Fibroblast of the conjunctiva (primary cell): ENCODE measurements at regions not wholly inside any gene's neighbourhood (a gene's known extent, or its start where the extent isn't known, plus 50 kb on each side); places are given as distances from the start of the nearest gene placed in this dataset.

ENCODE experiments used
- DNase-seq: peaks from one replicate; pipeline ENCODE4 v3.0.0-alpha.2; 2010; ENCODE audit warnings: low read depth

DNA sequence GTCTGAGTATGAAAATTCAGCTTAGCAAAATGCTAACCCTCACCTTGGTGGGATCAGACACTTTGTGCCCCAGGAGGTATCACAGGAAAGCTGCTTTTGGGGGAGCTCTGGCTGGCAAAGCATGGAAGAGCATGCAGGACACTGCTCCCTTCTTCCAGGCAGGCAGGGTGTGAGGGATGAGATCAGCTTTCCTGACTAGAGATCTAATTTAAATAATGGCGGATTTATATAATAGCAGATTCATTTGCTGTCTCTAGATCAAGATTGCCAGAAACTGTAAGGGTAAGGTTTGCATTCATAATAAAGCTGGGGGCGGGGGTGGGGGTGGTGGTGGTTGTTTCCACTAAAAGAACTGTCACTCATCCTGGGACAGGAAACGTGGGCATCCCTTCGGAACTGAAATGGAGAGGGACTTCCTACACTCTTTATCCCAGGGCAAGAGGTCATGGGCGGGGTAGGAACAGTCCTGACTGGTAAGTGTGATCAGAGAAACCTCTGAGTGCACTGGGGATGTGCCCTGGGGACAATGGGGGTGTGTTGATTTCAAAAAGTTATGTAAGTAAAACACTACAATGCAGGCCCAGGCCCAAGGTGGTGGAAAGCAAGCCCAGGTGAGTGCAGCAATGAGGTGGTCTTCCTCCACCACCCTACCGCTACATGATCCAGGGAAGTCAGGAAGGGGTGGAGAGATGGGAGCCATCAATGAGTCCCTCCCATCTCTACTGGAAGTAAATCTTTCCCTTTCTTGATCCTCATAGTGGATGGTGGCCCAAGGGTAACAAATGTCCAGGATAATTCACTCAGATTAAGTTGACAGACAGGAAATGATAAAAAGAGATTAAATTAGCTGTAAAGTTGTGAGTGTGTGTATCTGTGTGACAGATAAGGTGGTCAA lies 171.4 kb upstream of the SERPINE2 start:
- no peak for DNase-seq

DNA sequence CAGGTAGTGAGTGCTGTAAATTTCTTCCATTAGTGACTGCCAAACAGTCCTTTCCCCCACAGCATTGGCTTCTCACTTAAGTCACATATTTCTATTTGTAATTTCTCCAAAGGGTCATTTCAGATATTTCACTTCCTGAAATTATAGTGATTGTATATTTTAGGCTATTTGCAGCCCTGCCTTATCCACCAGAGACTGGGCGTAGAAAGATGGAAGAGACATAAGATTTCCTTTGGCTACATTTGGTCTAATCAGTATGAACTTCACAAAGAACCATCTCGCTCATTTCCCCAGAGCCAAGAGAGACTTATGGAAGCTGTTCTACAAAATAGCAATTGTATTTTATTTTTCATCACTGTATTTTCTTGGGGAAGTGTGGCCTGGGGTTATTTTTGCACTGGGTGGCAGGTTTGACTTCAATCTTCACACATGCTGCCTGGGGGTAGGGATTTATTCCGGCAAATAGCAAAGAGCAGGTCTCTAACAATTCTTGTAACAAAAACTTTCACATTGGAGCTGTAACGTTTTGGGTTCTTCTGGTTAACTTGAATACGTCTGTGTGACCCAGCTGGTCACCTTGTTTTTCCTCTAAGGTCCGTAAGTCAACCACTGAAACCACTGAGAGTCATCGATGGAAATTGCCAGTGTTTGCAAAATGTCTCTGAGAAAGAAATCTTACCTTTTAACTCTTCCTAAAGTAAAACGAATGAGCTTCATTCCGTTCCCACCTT lies 170.6 kb upstream of the SERPINE2 start:
- no peak for DNase-seq

DNA sequence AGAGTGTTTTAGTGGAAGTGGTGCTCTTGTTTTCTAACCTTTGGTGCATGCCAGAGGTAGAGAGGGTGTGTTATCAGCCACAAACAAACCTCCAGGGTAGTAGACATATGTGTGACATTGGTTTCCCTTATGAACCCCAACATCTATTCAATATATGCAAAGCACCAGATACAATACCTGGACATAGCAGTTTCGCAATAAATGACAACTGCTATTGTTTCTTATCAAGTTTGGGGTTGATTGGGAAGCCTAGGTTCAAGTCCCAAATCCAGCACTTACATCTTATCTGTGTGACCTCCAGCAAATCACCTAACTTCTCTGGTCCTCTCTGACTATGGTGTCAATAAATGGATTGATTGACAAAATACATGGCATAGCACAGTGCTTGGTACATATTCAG lies 169.4 kb upstream of the SERPINE2 start:
- no peak for DNase-seq

DNA sequence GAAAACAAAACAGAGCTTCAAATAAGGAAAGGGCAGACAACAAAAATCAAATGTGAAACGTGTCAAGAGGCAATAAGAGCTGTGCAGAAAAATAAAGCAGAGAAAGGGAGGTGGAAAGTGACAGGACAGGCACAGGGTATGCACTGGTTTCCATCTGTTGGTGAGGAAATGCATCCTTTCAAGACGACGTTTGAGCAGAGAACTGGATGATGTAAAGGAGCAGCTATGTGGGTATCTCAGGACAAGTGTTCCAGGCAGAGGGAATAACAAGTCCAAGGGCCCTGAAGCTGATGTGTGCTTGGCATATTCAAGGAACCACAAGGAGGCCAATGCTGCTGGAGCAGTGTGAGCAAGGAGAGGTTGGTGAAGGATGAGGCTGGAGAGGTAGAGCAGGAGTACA lies 168.9 kb upstream of the SERPINE2 start:
- no peak for DNase-seq

DNA sequence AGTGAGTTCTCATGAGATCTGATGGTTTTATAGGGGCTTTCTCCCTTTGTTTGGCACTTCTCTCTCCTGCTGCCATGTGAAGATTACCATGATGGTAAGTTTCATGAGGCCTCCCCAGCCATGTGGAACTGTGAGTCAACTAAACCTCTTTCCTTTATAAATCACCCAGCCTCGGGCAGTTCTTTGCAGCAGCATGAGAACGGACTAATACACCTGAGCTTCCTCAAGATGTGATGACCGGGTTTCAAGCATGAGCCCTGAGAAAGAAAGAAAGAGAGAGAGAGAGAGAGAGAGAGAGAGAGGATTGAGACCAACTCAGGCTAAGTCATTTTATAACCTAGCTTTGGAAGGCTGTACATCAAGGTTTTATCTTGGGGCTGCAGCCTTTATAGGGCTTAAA lies 167.7 kb upstream of the SERPINE2 start:
- no peak for DNase-seq

DNA sequence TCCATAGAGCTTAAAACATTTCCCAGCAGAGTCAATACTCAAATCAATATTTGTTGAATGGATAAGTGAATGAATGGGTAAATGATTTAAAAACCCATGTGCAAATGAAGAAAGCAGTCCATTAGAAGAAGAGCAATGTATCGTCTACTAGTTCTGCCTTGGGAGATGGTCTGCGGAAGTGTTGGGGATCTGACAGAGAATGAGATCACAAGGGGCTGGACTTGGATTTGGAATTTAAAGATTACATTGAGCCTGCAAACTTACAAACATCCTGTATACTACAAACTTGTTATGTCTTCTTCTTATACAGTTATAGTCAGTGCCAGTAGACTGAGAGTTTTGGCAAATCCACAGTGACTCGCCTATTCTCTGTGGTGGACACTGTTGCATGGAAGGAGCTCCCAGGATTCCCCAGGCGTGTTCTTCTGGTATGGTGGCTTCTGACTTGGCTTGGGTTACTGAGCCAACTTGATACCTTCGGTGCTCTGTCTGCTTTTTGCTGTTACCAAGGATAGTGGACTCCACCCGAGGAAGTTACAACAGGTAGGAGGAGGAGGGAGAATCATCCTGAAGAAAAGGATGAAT lies 163.3 kb upstream of the SERPINE2 start:
- no peak for DNase-seq

DNA sequence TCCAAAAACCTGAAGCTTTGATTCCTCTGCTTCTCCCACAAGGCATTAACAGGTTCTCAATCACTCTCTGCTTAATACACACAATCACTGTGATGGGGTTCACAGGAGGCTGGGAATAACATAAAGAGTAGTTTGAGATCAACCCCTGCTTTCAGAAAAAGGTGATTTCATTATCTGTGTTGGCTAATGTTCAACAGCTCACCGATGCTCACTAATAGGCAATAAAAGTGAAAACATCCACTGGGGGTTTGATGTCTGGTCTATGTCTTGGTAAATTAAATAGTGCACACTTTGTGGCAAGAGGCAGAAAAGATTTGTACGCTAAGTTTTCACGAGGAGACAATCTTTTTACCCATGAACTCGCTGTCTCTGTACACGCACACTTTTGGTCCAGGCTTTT lies 159.3 kb upstream of the SERPINE2 start:
- DNase-seq = no peak

DNA sequence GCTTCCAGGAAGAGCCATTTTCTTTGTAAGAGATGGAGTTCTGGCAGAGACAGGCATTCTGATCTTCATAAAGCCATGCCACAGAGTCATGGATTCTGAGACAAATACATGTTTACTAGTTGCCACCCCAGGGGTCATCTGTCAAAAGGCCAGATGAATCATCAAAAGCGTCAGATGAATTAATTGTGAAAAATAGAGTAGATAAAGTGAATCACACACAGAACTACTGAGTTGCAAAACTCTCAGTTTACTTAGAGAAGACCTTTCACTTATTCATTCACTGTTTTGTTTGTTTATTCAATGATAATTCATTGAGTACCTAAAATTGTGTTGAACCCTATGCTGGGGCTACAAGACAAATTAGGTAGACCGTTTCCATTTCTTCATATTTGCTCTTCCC lies 157.7 kb upstream of the SERPINE2 start:
- no peak for DNase-seq

DNA sequence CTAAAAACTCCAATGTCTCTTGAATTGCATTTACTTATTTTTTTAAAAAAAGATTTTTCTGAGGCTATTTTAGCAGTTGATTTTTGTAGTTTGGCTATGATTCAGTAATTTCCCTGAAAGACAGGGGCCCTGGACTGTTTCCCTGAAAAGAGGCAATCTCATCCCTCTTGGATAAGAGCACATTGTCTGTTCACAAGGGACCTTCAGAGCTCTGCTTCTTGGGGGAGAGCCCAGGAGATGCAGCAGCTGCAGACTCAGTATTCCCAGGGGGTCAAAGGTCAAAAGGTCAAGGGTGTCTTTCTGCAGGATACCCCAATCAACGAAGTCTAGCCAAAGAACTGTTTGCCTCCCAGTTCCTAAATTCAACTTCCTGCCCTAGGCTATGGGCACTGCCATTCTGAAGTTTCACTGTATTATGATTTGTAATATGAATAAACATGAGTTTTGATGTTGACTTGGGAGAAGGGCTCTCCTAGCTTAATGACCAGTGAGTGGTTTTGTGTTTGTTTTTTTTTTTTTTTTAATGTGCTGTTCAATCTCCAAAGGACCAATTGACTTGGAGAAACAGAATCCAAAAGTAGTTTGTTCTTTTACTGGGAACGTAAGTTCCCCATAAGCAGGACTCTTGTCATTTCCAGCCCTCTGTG lies 157.0 kb upstream of the SERPINE2 start:
- DNase-seq = no peak

DNA sequence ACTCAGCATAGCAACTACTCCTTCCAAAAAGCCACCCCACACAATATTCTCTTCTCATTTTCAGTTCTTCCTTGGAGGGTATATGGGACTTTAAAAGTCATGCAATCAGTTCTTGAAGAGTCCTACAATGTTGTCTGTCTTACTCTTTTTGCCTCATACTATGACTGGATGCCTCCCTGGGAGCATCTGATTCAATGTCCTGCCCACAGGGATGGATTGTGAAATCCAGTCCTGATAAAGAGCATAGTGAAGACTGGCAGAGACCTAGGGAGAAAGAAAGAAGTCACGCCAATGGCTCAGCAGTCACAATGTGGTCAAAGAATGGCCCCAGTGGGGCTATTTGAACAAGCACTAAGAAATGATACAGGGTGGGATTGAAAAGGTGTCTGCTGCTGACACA lies 155.1 kb upstream of the SERPINE2 start:
- DNase-seq = no peak

DNA sequence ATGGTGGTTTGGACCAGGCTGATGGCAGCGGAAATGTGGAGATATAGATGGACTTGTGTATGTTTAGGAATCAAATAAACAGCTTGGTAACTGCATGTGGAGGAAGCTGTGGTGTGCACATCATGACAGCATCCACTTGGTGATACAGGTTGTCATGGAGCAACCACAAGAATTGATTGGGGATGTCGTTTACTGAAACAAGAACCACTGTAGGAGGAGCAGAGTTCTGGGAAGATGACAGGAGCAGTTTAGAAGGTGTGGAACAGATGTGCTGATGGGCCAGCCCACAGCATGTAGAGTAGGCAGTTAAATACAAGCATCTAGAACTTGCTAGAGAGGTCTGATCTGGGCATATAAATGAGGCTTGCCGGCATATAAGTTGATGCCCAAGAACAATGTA lies 152.4 kb upstream of the SERPINE2 start:
- DNase-seq = no peak

DNA sequence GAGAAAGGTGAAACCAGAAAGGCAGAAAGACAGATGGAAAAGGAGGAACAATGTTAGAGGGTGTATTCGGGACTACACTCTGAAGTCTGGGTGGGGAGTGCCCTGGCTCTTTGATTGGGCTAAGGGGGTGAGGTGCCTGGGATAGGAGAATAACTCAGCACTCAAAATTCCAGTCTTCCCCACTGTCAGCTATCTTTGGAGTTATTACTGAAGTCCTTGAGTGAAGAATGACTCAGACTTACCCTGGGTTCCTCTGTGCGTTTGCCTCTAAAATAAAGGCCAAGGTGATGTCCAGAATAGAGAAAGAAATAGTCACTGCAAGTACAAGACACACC lies 151.8 kb upstream of the SERPINE2 start:
- no peak for DNase-seq

DNA sequence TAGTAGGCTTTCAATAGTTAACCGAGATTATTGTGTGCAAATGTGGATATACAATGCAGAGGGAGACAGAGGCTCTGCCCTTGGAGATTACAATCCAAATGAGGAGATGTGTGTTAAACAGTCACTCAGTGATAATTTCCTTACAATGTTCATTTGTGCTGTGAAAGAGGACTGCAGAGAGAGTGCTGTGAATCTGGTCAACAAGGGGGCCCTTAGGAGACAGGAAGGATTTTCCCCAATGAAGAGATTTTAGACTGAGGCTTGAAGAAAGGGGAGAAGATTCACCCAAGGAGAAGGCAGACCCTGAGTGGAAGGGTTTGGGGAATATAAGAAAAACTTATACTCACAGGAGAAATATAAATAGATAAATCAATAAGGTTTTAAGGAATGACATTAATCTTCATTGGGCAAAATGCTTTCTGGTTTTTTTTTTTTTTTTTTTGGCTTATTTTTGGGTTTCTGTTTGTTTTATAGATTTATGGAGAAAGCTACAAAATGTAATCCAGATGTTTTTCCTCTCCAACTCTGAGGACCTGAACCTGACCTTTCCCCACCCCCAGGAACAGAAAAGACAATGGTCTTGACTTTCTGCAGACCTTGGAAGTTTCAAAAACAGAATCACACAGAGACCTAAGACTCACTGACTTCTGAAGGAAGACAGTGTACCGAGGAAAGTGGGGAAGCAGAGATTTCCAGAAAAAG lies 151.3 kb upstream of the SERPINE2 start:
- no peak for DNase-seq

DNA sequence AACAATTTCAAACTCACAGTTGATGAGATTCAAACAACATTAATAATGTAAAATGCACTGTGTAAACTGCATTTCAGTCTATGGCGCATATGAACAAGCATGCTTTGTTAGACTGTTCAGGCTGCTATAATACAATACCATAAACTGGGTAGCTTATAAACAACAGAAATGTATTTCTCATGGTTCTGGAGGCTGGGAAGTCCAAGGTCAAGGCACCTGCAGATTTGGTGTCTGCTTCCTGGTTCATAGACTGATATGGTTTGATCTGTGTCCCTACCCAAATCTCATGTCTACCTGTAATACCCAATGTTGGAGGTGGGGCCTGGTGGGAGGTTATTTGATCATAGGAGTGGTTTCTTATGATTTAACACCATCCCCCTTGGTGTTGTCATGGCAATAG lies 148.1 kb upstream of the SERPINE2 start:
- no peak for DNase-seq

DNA sequence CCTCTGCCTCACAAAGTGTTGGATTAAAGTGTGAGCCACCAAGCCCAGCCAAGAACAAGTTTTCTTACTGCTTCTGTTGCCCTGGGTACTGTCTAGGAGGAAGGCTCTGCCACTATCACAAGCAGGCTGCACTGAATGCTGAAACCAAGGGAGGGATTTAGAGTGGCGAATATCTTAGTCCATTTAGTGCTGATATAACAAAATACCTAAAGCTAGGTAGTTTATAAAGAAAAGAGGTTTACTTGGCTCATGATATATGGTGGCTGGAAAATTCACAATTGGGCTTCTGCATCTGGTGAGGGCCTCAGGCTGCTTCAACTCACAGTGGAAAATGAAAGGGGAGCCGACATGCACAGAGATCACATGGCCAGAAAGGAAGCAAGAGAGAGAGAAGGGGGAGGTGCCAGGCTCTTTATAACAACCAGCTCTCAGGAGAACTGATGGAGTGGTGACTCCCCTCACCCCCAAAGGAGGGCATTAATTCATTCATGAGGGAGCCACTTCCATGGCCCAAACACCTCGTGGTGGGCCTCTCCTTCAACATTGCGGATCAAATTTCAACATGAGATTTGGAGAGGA lies 146.0 kb upstream of the SERPINE2 start:
- DNase-seq = no peak

DNA sequence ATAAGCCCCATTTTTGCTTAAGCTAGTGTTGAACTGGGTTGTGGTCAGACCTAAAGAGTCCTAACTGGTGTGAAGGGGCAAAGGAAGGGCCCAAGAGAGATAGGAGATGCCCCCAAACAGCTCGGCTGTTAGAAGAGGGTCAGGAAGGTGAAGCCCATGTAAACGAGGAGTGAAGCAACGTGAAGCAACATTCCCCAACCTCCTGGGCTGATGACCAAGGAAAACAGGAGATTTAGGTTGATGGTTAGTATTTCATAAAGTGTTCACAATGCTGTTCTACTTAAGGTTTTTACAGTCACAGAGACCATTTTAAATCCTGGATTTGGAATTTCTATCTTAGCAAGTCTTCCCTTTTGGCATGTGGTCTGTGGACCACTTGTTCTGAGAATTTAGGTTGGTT lies 144.0 kb upstream of the SERPINE2 start:
- peak; percentile 40 for DNase-seq

DNA sequence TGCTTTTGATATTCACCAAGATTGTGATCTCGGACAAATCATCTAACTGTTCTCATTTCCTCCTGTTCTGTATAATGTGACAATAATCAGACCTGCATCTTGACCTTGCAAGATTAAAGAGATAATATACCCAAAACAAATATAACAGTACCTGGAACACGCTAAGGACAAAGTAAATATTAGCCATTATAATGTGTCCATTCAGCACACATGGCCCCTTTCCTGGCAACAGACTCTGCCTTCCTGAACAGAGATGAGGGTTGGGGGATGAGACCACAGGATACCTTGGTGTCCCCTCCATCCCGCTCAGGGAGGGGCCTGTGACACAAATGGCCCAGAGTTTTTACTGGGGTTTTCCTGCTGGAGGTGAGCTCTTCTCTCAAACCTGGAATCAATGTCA lies 143.4 kb upstream of the SERPINE2 start:
- no peak for DNase-seq

DNA sequence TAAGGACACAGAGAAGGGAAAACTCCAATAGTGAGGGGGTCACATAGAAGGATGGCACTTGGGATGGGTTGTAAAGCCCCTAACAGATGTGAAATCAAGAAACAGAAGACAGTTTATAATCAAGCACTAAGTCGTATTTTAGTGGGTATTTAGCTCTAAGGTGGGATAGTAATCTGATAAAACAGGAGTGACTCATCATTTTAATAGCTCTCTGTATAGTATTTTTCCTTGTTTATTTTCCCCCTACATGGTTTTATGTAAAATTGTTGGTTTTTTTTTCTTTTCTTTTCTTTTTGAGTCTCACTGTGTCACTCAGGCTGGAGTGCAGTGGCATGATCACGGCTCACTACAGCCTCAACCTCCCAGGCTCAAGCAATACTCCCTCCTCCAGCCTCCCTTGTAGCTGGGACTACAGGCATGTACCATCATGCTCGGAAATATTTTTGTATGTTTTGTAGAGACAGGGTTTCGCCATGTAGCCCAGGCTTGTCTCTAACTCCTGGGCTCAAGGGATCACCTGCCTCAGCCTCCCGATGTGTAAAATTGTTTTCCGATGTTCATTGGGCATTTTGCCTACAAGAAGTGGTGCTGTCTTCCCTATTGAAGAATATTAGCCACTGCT lies 142.6 kb upstream of the SERPINE2 start:
- DNase-seq = no peak

DNA sequence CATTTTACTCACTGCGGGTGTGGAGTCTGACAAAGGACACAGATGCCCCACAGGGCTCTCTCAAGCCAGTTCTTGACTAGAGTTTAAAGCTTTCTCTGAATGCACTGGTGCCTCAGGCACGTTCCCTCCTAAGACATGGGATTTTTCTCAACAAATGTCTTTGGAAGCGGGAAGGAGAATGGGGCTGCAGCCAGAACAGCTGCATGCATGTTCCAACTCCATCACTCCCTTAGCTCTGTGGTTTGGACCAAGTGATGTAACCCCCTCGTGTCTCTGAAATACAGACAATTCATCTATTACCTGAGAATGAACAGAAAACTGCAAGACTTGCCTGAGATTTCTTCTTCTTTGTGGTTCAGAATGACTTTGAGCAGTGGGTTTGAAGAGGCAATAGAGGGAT lies 141.7 kb upstream of the SERPINE2 start:
- DNase-seq = no peak

DNA sequence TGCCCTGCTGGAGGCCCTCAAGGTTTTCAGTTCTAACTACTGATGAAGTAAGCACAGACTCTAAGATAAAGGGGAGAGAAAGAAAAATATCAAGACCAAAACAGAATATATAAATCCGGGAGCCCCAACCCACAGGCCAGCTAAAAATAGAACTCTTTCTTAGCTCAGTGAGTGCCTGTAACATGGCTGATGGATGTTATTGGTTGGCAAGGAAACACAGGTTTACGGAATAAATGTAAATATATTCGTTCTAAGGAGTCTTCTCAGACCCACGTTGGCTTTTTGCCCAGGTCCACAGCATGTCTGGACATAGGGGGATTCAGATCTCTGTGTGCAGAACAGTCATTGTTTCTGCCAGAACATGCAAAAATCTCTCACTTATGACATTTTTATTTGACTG lies 139.0 kb upstream of the SERPINE2 start:
- DNase-seq = no peak

DNA sequence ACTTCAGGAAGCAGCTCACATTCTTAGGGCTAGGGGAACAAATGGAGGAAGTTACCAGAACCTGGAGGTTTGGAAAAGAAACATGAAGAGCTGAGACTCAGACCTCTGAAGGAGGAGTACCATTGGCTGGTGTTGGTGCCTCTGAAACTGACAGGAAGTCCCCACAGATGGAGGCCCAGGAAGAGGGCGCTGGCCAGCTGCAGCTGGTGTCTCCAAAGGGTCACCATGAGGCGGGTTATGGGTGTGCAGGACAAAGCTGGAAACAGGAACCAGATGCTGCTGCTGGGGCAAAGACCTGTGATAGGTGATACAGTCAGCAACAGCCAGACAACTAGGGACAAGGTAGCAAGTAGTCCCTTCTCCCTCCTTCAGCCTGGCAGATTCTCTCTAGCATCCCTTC lies 136.5 kb upstream of the SERPINE2 start:
- DNase-seq = no peak
